ENCODE measurements at regions not wholly inside any gene's neighbourhood (a gene's known extent, or its start where the extent isn't known, plus 50 kb on each side); places are given as distances from the start of the nearest gene placed in this dataset.

DNA sequence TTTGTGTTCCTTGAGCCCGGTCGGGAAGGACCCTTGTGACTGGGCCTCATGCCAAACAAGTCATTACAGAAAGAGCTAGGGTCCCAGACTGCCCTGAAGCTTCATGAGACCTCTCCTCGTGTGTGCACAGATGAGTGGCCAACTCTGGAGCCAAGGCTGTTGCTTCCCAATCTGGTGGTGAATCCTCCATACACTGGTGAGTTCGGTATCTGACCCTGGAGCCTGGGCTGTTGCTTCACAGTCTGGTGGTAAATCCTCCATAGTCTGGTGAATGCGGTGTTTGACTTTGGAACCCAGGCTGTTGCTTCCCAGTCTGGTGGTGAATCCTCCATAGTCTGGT is 737.8 kb downstream of the MATN1 start:
- TF ChIP-seq, protein P1, sequence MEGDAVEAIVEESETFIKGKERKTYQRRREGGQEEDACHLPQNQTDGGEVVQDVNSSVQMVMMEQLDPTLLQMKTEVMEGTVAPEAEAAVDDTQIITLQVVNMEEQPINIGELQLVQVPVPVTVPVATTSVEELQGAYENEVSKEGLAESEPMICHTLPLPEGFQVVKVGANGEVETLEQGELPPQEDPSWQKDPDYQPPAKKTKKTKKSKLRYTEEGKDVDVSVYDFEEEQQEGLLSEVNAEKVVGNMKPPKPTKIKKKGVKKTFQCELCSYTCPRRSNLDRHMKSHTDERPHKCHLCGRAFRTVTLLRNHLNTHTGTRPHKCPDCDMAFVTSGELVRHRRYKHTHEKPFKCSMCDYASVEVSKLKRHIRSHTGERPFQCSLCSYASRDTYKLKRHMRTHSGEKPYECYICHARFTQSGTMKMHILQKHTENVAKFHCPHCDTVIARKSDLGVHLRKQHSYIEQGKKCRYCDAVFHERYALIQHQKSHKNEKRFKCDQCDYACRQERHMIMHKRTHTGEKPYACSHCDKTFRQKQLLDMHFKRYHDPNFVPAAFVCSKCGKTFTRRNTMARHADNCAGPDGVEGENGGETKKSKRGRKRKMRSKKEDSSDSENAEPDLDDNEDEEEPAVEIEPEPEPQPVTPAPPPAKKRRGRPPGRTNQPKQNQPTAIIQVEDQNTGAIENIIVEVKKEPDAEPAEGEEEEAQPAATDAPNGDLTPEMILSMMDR (IDR thresholded peaks at IDR 0.05) = no peak
- no peak for TF ChIP-seq POLR2A (IDR thresholded peaks at IDR 0.05)
- TF ChIP-seq EP300 (IDR thresholded peaks at IDR 0.05) = no peak
- no peak for TF ChIP-seq POLR2AphosphoS5 (IDR thresholded peaks at IDR 0.05)
- 51 to 53% methylated on average over 4 to 5 of the region's 5 CpGs for WGBS, 2 donors (ENCODE audit: low coverage in 1 of 2)
- no peaks in the 10 kb centered on the region for H3K36me3 ChIP-seq

DNA sequence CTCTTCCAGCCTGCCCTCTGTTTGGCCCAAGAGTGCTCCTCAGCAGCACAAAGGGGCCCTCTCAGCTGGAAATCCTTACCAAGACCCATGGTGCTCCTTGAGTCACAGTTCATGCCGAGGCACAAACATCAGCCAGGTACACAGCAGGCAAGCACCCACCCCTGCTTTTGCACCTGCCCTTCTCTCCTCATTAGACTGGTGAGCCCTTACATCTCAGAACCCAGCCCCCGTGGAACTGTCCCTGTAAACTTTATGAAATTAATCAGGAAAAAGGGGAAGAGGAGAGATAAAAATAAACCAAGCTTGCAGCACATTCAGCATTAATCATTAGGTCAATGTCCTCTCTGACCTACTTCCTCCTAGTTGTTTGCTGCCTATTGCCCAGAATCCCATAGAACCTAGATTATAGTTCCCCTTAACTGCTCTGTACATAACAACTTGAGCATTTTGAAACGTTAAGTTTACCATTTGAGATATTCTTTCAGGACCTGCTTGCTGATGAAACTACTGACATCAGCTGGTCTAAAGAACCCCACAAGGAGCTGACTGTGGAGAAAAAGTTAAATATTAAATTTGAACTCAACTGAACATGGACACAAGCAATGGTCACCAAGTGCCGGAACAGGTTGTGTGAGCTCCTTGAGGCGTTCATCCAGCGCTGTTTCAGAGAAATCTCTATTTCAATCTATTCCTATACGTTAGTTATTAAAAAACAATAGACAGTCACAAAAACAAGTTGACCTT is 738.4 kb downstream of the MATN1 start:
- peaks cover 17% of the 10 kb centered on the region for H3K27me3 ChIP-seq
- no peaks in the 10 kb centered on the region for H3K4me1 ChIP-seq
- TF ChIP-seq EP300 (IDR thresholded peaks at IDR 0.05) (no peak), POLR2A (IDR thresholded peaks at IDR 0.05) (no peak), POLR2AphosphoS5 (IDR thresholded peaks at IDR 0.05) (no peak)
- TF ChIP-seq, protein P1 (IDR thresholded peaks at IDR 0.05) = no peak
- H3K27ac ChIP-seq = peak overlapping the region in 1 of 4 donors; percentile 8
- H3K4me3 ChIP-seq = no peak overlapping the region
- peak; percentile 58 for ATAC-seq
- 52 to 53% methylated on average over 5 to 6 of the region's 7 CpGs for WGBS, 2 donors (ENCODE audit: low coverage in 1 of 2)
- no peaks in the 10 kb centered on the region for H3K36me3 ChIP-seq
- H3K9me3 ChIP-seq = no peaks in the 10 kb centered on the region

More for the DNA sequence above, 737.8 kb downstream of the MATN1 start:
- no peaks in the 10 kb centered on the region for H3K9me3 ChIP-seq
- no peak overlapping the region for H3K4me3 ChIP-seq
- no peak for ATAC-seq
- H3K27ac ChIP-seq = no peak overlapping the region
- H3K4me1 ChIP-seq = no peaks in the 10 kb centered on the region
- H3K27me3 ChIP-seq = peaks cover 17% of the 10 kb centered on the region

DNA sequence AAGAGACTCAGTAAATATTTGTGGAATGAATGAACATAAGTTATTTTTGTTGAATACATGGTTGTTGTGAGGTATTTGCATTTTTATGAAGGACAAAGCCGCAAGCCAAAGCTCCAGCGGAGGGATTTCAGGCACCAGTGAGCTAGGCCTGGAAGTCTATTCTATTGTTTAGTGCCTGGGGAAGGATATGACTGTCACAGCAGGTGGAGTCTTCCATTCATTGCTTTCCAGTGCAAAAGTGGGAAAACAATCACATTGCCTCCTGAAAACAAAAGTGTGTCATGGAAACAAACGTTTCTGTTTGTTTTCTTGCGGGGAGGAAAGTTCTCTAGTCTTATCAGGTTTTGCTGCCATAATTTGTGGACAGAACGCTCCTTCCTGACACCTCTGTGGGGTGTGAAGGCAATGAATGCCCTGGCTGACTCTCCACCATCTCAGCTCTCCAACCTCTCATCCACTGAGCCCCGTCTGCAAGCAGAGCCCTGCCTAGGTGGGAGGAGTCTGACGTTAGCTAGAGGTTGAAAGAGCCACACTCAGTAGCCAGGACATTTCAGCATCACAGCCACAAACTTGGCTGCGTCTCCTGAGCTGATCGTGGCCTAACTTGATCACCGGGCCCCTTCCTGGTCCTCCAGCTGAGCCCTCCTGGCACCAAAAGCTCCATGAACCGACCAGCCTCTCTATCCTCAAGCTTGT is 739.1 kb downstream of the MATN1 start:
- peaks cover 17% of the 10 kb centered on the region for H3K27me3 ChIP-seq
- peak; percentile 48 for ATAC-seq
- TF ChIP-seq POLR2AphosphoS5 (IDR thresholded peaks at IDR 0.05) (no peak), POLR2A (IDR thresholded peaks at IDR 0.05) (no peak), EP300 (IDR thresholded peaks at IDR 0.05) (no peak)
- TF ChIP-seq, protein P1 (IDR thresholded peaks at IDR 0.05) = no peak
- peak overlapping the region in 1 of 4 donors; percentile 8 for H3K27ac ChIP-seq
- H3K4me3 ChIP-seq = no peak overlapping the region
- H3K9me3 ChIP-seq = no peaks in the 10 kb centered on the region
- H3K36me3 ChIP-seq = no peaks in the 10 kb centered on the region
- WGBS, 2 donors (ENCODE audit: low coverage in 1 of 2) = 47 to 59% methylated on average over 3 to 9 of the region's 11 CpGs
- no peaks in the 10 kb centered on the region for H3K4me1 ChIP-seq

DNA sequence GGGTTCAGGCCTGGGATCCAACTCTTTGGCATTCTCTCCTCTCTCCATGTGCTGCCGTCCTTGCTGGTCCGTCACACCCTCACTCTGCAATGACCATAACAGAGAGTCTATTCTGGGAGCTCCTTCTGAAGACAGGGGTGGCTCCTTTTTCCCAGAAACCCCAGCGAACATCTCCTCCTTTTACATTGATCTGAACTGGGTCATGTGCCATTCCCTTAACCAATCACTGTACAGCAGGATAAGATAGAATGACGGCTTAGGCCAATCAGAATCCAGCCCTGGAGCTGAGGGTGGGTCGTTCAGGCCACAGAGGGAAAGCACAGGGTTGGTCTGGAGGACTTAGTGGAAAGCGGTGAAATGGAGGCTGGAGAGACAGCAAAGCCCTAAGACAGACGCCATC is 740.1 kb downstream of the MATN1 start:
- no peaks in the 10 kb centered on the region for H3K4me1 ChIP-seq
- H3K4me3 ChIP-seq = no peak overlapping the region
- WGBS, 2 donors (ENCODE audit: low coverage in 1 of 2) = 81 to 85% methylated on average over 3 to 4 of the region's 7 CpGs
- no peaks in the 10 kb centered on the region for H3K36me3 ChIP-seq
- H3K9me3 ChIP-seq = no peaks in the 10 kb centered on the region
- TF ChIP-seq, protein P1 (IDR thresholded peaks at IDR 0.05) = no peak
- no peak for ATAC-seq
- no peak overlapping the region for H3K27ac ChIP-seq
- H3K27me3 ChIP-seq = peaks cover 17% of the 10 kb centered on the region
